ENCODE measurements at regions not wholly inside any gene's neighbourhood (a gene's known extent, or its start where the extent isn't known, plus 50 kb on each side); places are given as distances from the start of the nearest gene placed in this dataset.

GRCh38 chr5:167012123-167013034 lies 1279.1 kb upstream of the WWC1 start:
- no peak overlapping the region for H3K4me3 ChIP-seq
- H3K27ac ChIP-seq, result no peak overlapping the region
- H3K4me1 ChIP-seq (ENCODE audit: low read depth), result peaks cover 3% of the 10 kb centered on the region
- no peaks in the 10 kb centered on the region for H3K27me3 ChIP-seq
- H3K36me3 ChIP-seq, result no peaks in the 10 kb centered on the region
- TF ChIP-seq CTCF (IDR thresholded peaks at IDR 0.05; ENCODE audit: low read depth, low read length), result no peak
- H3K9me3 ChIP-seq (ENCODE audit: low read depth), result no peaks in the 10 kb centered on the region
- no peak for DNase-seq (ENCODE audit: low read depth in 1 of 2, low spot score in 1 of 2)

- no peak for TF ChIP-seq CTCF (IDR thresholded peaks at IDR 0.05; ENCODE audit: low read depth, low read length)
- H3K36me3 ChIP-seq, result no peaks in the 10 kb centered on the region
- no peaks in the 10 kb centered on the region for H3K27me3 ChIP-seq
- H3K27ac ChIP-seq, result no peak overlapping the region
- H3K4me1 ChIP-seq (ENCODE audit: low read depth), result no peaks in the 10 kb centered on the region
- DNase-seq (ENCODE audit: low read depth in 1 of 2, low spot score in 1 of 2), result no peak
- no peak overlapping the region for H3K4me3 ChIP-seq
- no peaks in the 10 kb centered on the region for H3K9me3 ChIP-seq (ENCODE audit: low read depth)
These were observed 1276.9 kb upstream of the WWC1 start for GRCh38 chr5:167014401-167015056.

GRCh38 chr5:167020418-167020817 lies 1271.0 kb upstream of the WWC1 start:
- TF ChIP-seq CTCF (IDR thresholded peaks at IDR 0.05; ENCODE audit: low read depth, low read length), result no peak
- H3K4me1 ChIP-seq (ENCODE audit: low read depth), result no peaks in the 10 kb centered on the region
- H3K27me3 ChIP-seq, result no peaks in the 10 kb centered on the region
- no peaks in the 10 kb centered on the region for H3K36me3 ChIP-seq
- no peak for DNase-seq (ENCODE audit: low read depth in 1 of 2, low spot score in 1 of 2)
- H3K4me3 ChIP-seq, result no peak overlapping the region
- H3K9me3 ChIP-seq (ENCODE audit: low read depth), result no peaks in the 10 kb centered on the region
- H3K27ac ChIP-seq, result no peak overlapping the region

GRCh38 chr5:167029488-167029887 lies 1262.0 kb upstream of the WWC1 start:
- no peaks in the 10 kb centered on the region for H3K27me3 ChIP-seq
- H3K4me1 ChIP-seq (ENCODE audit: low read depth), result no peaks in the 10 kb centered on the region
- H3K4me3 ChIP-seq, result no peak overlapping the region
- H3K9me3 ChIP-seq (ENCODE audit: low read depth), result no peaks in the 10 kb centered on the region
- H3K36me3 ChIP-seq, result no peaks in the 10 kb centered on the region
- no peak for TF ChIP-seq CTCF (IDR thresholded peaks at IDR 0.05; ENCODE audit: low read depth, low read length)
- no peak for DNase-seq (ENCODE audit: low read depth in 1 of 2, low spot score in 1 of 2)
- H3K27ac ChIP-seq, result no peak overlapping the region

GRCh38 chr5:167030500-167031120 lies 1260.8 kb upstream of the WWC1 start:
- Histone ChIP-seq H3K9me3 (ENCODE audit: low read depth) (no peaks in the 10 kb centered on the region), H3K27me3 (no peaks in the 10 kb centered on the region), H3K27ac (no peak overlapping the region), H3K36me3 (no peaks in the 10 kb centered on the region), H3K4me1 (ENCODE audit: low read depth) (no peaks in the 10 kb centered on the region), H3K4me3 (no peak overlapping the region)
- DNase-seq (ENCODE audit: low read depth in 1 of 2, low spot score in 1 of 2), result peak; percentile 15 to 28
- peak; percentile 34 for TF ChIP-seq CTCF (IDR thresholded peaks at IDR 0.05; ENCODE audit: low read depth, low read length)

All from cardiac muscle cell (in vitro differentiated cells and primary cell).